Peyer's patch (tissue), 4 donors: ENCODE measurements at regions not wholly inside any gene's neighbourhood (a gene's known extent, or its start where the extent isn't known, plus 50 kb on each side); places are given as distances from the start of the nearest gene placed in this dataset.

Source experiments
- DNase-seq, 3 donors: peaks; one replicate each; pipeline ENCODE4 v3.0.0-alpha.2; 2017 to 2019
- H3K27ac ChIP-seq, 4 donors: fragments of 200-600 bp; sonication (generic); one replicate each; pipeline ENCODE4 v1.5.1; 2016 to 2019
- H3K27me3 ChIP-seq, 2 donors: fragments of 200-600 bp; sonication (generic); one replicate each; pipeline ENCODE4 v1.5.1; 2019
- H3K36me3 ChIP-seq, 3 donors: fragments of 200-600 bp; sonication (generic); one replicate each; pipeline ENCODE4 v1.5.1; 2016 to 2019
- H3K4me1 ChIP-seq, 4 donors: fragments of 200-600 bp; sonication (generic); one replicate each; pipeline ENCODE4 v1.5.1; 2016 to 2019
- H3K4me3 ChIP-seq, 4 donors: fragments of 200-600 bp; sonication (generic); 1 replicate in 3 of 4; 2 replicates in 1 of 4; pipeline ENCODE4 v1.5.1; 2016 to 2019; ENCODE audit warnings: mild to moderate bottlenecking in 1 of 4
- H3K9me3 ChIP-seq, 4 donors: fragments of 200-600 bp; sonication (generic); one replicate each; pipeline ENCODE4 v1.5.1; 2016 to 2019; ENCODE audit warnings: mild to moderate bottlenecking in 1 of 4
- CTCF ChIP-seq, 6 experiments: fragments of 450-650 bp in 4 of 6; fragments of 200-600 bp in 2 of 6; sonication (generic) in 1 of 6; IDR thresholded peaks; one replicate each; pipeline ENCODE4 v1.5.1; 2017 to 2019; ENCODE audit warnings: antibody characterized with exemption in 6 of 6, mild to moderate bottlenecking in 3 of 6, moderate library complexity in 1 of 6
- POLR2A ChIP-seq, 2 donors: fragments of 450-650 bp; IDR thresholded peaks; one replicate each; pipeline ENCODE4 v1.5.1; 2017; ENCODE audit warnings: antibody characterized with exemption in 2 of 2, mild to moderate bottlenecking in 2 of 2, moderate library complexity in 2 of 2

GRCh38 chr9:89786655-89787054 is 181.8 kb downstream of the GADD45G start:
- Histone ChIP-seq H3K27me3 (no peaks in the 10 kb centered on the region), H3K4me1 (peaks cover 0 to 5% (median 2%) of the 10 kb centered on the region in 4 donors), H3K4me3 (no peak overlapping the region), H3K9me3 (no peaks in the 10 kb centered on the region), H3K36me3 (no peaks in the 10 kb centered on the region), H3K27ac (no peak overlapping the region)
- peak in 1 of 6 experiments; percentile 4 for TF ChIP-seq CTCF (IDR thresholded peaks at IDR 0.05)
- no peak for TF ChIP-seq POLR2A (IDR thresholded peaks at IDR 0.05)
- no peak for DNase-seq

- no peaks in the 10 kb centered on the region for H3K9me3 ChIP-seq
- no peak for DNase-seq
- no peak overlapping the region for H3K27ac ChIP-seq
- no peaks in the 10 kb centered on the region for H3K36me3 ChIP-seq
- peaks cover 0 to 5% (median 0%) of the 10 kb centered on the region in 4 donors for H3K4me1 ChIP-seq
- H3K27me3 ChIP-seq: no peaks in the 10 kb centered on the region
- no peak overlapping the region for H3K4me3 ChIP-seq
- TF ChIP-seq CTCF (IDR thresholded peaks at IDR 0.05) (no peak), POLR2A (IDR thresholded peaks at IDR 0.05) (no peak)
Measured at GRCh38 chr9:89787595-89787994, 182.8 kb downstream of the GADD45G start.

GRCh38 chr9:89788434-89788833 is 183.6 kb downstream of the GADD45G start:
- no peaks in the 10 kb centered on the region for H3K36me3 ChIP-seq
- no peak overlapping the region for H3K27ac ChIP-seq
- TF ChIP-seq CTCF (IDR thresholded peaks at IDR 0.05) (no peak), POLR2A (IDR thresholded peaks at IDR 0.05) (no peak)
- H3K4me3 ChIP-seq: no peak overlapping the region
- no peaks in the 10 kb centered on the region for H3K9me3 ChIP-seq
- no peak for DNase-seq
- no peaks in the 10 kb centered on the region for H3K27me3 ChIP-seq
- peaks cover 0 to 5% (median 0%) of the 10 kb centered on the region in 4 donors for H3K4me1 ChIP-seq

GRCh38 chr9:89789922-89790510 is 185.2 kb downstream of the GADD45G start:
- no peaks in the 10 kb centered on the region for H3K36me3 ChIP-seq
- no peaks in the 10 kb centered on the region for H3K9me3 ChIP-seq
- DNase-seq: peak in 1 of 3 donors; percentile 32
- H3K4me3 ChIP-seq: no peak overlapping the region
- TF ChIP-seq CTCF (IDR thresholded peaks at IDR 0.05): no peak
- TF ChIP-seq POLR2A (IDR thresholded peaks at IDR 0.05): no peak
- H3K27ac ChIP-seq: no peak overlapping the region
- H3K27me3 ChIP-seq: no peaks in the 10 kb centered on the region
- H3K4me1 ChIP-seq: peaks cover 0 to 5% (median 0%) of the 10 kb centered on the region in 4 donors

GRCh38 chr9:89790542-89791109 is 185.8 kb downstream of the GADD45G start:
- peaks cover 0 to 5% (median 0%) of the 10 kb centered on the region in 4 donors for H3K4me1 ChIP-seq
- H3K4me3 ChIP-seq: no peak overlapping the region
- TF ChIP-seq CTCF (IDR thresholded peaks at IDR 0.05) (no peak), POLR2A (IDR thresholded peaks at IDR 0.05) (no peak)
- no peaks in the 10 kb centered on the region for H3K27me3 ChIP-seq
- no peaks in the 10 kb centered on the region for H3K36me3 ChIP-seq
- no peak overlapping the region for H3K27ac ChIP-seq
- H3K9me3 ChIP-seq: no peaks in the 10 kb centered on the region
- peak in 1 of 3 donors; percentile 18 for DNase-seq
